AG04450 (cell line): ENCODE measurements at regions not wholly inside any gene's neighbourhood (a gene's known extent, or its start where the extent isn't known, plus 50 kb on each side); places are given as distances from the start of the nearest gene placed in this dataset.
A peak's percentile ranks its signal among the peaks of the same experiment; 100 is the strongest.

Experiments used
- CTCF ChIA-PET: fragments of 300-600, 350-600 bp; formaldehyde crosslinking; extraction: SDS; loops from one replicate; lab custom pipeline; 2022; ENCODE audit warnings: antibody characterized with exemption, inconsistent platforms; lab: Charles Lee
- POLR2A ChIA-PET: fragments of 350-600 bp; formaldehyde crosslinking; extraction: SDS; loops from one replicate; lab custom pipeline; 2021; ENCODE audit warnings: antibody characterized with exemption, inconsistent platforms; lab: Yijun Ruan, JAX
- DNase-seq: peaks from one replicate; pipeline ENCODE4 v3.0.0-alpha.2; 2011; ENCODE audit warnings: low read depth, low spot score
- H3K27ac ChIP-seq: one replicate; pipeline ENCODE4 v1.5.1; 2012; ENCODE audit warnings: low read depth, low read length, control low read depth
- H3K27me3 ChIP-seq: one replicate; pipeline ENCODE4 v1.6.0; 2012; ENCODE audit warnings: low read length; ENCODE audit not compliant: control insufficient read depth, insufficient read depth
- H3K4me3 ChIP-seq: 2 replicates; pipeline ENCODE4 v1.5.1; 2011; ENCODE audit warnings: mild to moderate bottlenecking, low read depth, low read length, control low read depth
- H3K9me3 ChIP-seq: 2 replicates; pipeline ENCODE4 v1.5.1; 2012; ENCODE audit warnings: low read length; ENCODE audit not compliant: control insufficient read depth, insufficient read depth
- TF ChIP-seq, protein P1 (sequence below): IDR thresholded peaks from 2 replicates; pipeline ENCODE4 v1.5.1; 2011; ENCODE audit warnings: low read depth, low read length, control low read depth, inconsistent platforms

DNA sequence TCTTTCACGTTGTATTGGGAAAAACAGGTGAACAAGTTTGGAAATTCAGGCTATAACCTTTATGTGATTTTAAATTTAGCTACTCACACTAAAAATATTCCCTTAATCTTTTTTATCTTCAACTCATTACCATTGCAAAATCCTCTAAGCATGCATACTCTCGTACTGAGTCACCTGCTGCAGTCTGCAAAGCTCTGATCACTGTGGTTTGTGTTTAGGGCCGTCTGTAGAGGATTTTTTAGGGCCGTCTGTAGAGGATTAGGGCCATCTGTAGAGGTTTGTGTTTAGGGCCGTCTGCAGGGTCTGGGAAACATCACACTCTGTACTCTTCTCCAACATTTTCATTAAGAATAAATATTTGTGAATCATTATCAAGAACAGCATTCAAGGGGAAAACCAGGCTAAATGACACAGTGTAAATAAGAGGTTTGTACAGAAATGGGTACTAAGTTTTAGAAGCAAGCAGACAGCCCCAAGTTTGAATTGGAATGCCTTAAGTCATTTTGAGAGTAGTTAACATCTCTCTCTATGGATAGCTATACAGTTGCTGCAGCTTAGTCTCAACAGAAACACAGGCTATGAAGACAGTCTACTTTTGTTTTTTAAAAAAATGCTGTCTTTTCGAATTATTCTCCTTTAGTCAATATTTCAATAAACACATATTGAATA, 155.0 kb upstream of the TSLP start:
- Histone ChIP-seq H3K9me3 (no peaks in the 10 kb centered on the region), H3K27me3 (no peaks in the 10 kb centered on the region), H3K4me3 (no peak overlapping the region; the same call in 1 of the 2 replicates), H3K27ac (peak overlapping the region; percentile 80)
- TF ChIP-seq, protein P1, sequence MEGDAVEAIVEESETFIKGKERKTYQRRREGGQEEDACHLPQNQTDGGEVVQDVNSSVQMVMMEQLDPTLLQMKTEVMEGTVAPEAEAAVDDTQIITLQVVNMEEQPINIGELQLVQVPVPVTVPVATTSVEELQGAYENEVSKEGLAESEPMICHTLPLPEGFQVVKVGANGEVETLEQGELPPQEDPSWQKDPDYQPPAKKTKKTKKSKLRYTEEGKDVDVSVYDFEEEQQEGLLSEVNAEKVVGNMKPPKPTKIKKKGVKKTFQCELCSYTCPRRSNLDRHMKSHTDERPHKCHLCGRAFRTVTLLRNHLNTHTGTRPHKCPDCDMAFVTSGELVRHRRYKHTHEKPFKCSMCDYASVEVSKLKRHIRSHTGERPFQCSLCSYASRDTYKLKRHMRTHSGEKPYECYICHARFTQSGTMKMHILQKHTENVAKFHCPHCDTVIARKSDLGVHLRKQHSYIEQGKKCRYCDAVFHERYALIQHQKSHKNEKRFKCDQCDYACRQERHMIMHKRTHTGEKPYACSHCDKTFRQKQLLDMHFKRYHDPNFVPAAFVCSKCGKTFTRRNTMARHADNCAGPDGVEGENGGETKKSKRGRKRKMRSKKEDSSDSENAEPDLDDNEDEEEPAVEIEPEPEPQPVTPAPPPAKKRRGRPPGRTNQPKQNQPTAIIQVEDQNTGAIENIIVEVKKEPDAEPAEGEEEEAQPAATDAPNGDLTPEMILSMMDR, result no peak
- ChIA-PET CTCF (interaction anchor here (1.4 kb wide), 1 partner anchor 178 kb away, joined by 3 read pairs; no protein-coding TSS in a partner anchor), POLR2A (interaction anchor here (0.5 to 2.3 kb wide), 8 partner anchors 12 to 586 kb away, joined by 3 to 14 read pairs (median 3); no protein-coding TSS in a partner anchor)
- DNase-seq, result peak; percentile 89

DNA sequence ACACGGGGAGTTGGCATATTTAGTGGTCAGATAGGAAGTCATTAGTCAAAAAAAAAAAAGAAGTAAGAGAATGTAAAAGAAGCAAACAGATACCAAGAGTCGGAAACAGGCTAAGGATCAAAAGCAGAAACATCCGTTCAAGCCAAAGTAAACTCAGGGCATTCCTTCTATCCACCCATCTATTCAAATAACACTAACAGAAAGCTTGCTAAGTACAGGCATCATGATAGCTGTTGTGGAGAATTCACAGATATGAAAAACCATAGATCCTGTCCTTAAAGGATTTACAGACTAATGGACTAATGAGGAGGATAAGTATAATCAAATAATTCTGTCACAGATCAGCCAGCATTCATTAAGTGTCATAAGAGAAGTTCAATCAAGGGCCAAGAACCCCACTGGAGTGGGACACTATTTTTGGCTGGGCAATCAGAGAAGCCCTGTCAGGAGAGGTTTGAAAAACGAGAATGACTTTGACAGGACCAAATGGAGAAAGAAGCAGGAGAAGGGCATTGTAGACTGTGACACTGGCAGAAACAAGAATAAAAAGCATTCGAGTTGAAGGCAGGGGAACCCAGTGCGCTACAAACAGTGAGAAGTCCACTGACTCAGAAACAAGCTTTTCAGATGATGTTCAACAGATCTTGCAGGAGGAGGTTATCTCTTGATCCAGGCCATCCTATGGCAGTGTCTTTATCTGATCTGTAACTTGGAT, 154.2 kb upstream of the TSLP start:
- Histone ChIP-seq H3K4me3 (no peak overlapping the region), H3K9me3 (no peaks in the 10 kb centered on the region), H3K27me3 (no peaks in the 10 kb centered on the region), H3K27ac (peak overlapping the region; percentile 80)
- DNase-seq, result no peak
- TF ChIP-seq, protein P1, result no peak
- ChIA-PET POLR2A (interaction anchor here (0.9 to 2.3 kb wide), 2 partner anchors 17 to 18 kb away, joined by 3 to 14 read pairs; no protein-coding TSS in a partner anchor), CTCF (interaction anchor here (1.4 kb wide), 1 partner anchor 177 kb away, joined by 3 read pairs; no protein-coding TSS in a partner anchor)

DNA sequence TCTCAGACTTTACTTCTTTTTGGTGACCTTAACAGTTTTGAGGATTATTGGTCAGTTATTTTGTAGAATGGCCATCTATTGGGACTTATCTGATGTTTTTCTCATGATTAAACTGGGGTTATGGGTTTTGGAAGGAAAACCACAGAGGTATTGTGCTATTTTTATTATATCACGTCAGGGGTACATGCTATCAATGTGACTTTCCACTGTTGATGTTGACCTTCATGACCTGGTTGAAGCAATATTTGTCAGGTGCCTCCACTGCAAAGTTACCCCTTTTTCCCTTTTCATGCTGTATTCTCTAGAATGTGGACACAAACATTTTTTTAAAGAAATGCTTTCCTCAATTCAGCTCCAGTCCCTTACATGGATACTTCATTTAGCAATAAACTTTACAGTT, 152.8 kb upstream of the TSLP start:
- ChIA-PET POLR2A (no interaction called here), CTCF (interaction anchor here (0.8 kb wide), 1 partner anchor 14 kb away, joined by 3 read pairs; no protein-coding TSS in a partner anchor)
- Histone ChIP-seq H3K4me3 (no peak overlapping the region), H3K27me3 (no peaks in the 10 kb centered on the region), H3K9me3 (no peaks in the 10 kb centered on the region), H3K27ac (no peak overlapping the region)
- DNase-seq, result no peak
- TF ChIP-seq, protein P1, result no peak

DNA sequence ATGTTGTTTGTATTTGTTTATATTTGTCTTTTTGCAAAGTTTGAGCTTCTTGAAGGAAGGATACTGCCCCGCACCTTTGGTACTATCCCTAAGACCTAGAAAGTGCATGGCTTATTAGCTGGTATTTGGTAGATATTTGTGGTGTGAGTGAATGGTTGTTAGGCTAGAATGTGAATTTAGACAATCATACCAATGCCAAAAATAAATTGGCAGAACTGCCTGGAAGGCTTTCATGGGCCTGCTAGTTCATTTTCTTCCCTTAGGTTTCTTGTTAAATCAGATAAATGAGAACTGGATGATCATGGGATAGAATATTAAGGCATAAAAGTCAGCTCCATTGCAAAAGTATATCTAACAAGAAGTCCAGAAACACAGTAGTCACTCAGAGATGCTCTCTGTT, 147.5 kb upstream of the TSLP start:
- CTCF ChIA-PET, result no interaction called here
- TF ChIP-seq, protein P1, result no peak
- POLR2A ChIA-PET, result interaction anchor here (0.6 kb wide), 1 partner anchor 19 kb away, joined by 3 read pairs; no protein-coding TSS in a partner anchor
- no peak for DNase-seq
- Histone ChIP-seq H3K9me3 (no peaks in the 10 kb centered on the region), H3K4me3 (no peak overlapping the region), H3K27ac (no peak overlapping the region), H3K27me3 (no peaks in the 10 kb centered on the region)

DNA sequence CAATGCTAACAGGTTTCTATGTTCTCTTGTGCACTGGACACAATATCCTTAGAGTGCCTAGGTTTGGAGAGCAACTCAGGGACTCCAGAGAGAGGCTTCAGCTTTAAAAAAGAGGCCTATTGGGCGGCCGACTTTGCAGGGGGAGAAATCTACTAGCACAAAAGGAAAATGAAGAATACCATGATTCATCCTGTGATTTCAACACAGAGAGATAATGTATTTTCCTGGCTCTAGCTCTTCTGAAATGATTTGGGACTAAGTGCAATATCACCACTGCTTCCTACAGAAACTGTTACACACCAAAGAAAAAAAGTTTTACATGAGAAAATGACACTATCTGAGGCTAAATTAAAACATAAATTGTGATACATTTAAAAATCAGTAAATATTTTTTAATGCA, 146.1 kb upstream of the TSLP start:
- CTCF ChIA-PET, result no interaction called here
- TF ChIP-seq, protein P1, result no peak
- POLR2A ChIA-PET, result no interaction called here
- Histone ChIP-seq H3K27me3 (no peaks in the 10 kb centered on the region), H3K27ac (no peak overlapping the region), H3K4me3 (no peak overlapping the region), H3K9me3 (no peaks in the 10 kb centered on the region)
- DNase-seq, result no peak
